H9 (cell line): ENCODE measurements at regions not wholly inside any gene's neighbourhood (a gene's known extent, or its start where the extent isn't known, plus 50 kb on each side); places are given as distances from the start of the nearest gene placed in this dataset.

Experiments
- DNase-seq: peaks from one replicate; pipeline ENCODE4 v3.0.0-alpha.2; 2017
- H2AFZ ChIP-seq: one replicate; pipeline ENCODE4 v1.6.1; 2013; ENCODE audit warnings: mild to moderate bottlenecking, low read length, control low read depth, moderate library complexity
- H2AK5ac ChIP-seq: 2 replicates; pipeline ENCODE4 v1.6.1; 2013; ENCODE audit warnings: low read length, control low read depth, mixed read lengths; ENCODE audit not compliant: insufficient read length
- H2BK120ac ChIP-seq: one replicate; pipeline ENCODE4 v1.6.1; 2013; ENCODE audit warnings: low read depth, mild to moderate bottlenecking, low read length, control low read depth, inconsistent platforms; ENCODE audit not compliant: poor library complexity, severe bottlenecking
- H2BK12ac ChIP-seq: 2 replicates; pipeline ENCODE4 v1.6.1; 2013; ENCODE audit warnings: low read length, control low read depth, mixed read lengths, low read depth; ENCODE audit not compliant: insufficient read length
- H2BK15ac ChIP-seq: 2 replicates; pipeline ENCODE4 v1.6.1; 2013; ENCODE audit warnings: low read depth, low read length, control low read depth
- H2BK20ac ChIP-seq: one replicate; pipeline ENCODE4 v1.6.1; 2013; ENCODE audit warnings: low read depth, mild to moderate bottlenecking, low read length, control low read depth, inconsistent platforms; ENCODE audit not compliant: poor library complexity, severe bottlenecking
- H2BK5ac ChIP-seq: 2 replicates; pipeline ENCODE4 v1.6.1; 2013; ENCODE audit warnings: low read length, control low read depth, mixed read lengths; ENCODE audit not compliant: insufficient read length
- H3K14ac ChIP-seq: 2 replicates; pipeline ENCODE4 v1.6.1; 2013; ENCODE audit warnings: low read length, control low read depth; ENCODE audit not compliant: insufficient read depth
- H3K18ac ChIP-seq: 2 replicates; pipeline ENCODE4 v1.6.1; 2013; ENCODE audit warnings: low read depth, mild to moderate bottlenecking, mixed read lengths, low read length, control low read depth; ENCODE audit not compliant: insufficient read length
- H3K23ac ChIP-seq: 2 replicates; pipeline ENCODE4 v1.6.1; 2013; ENCODE audit warnings: low read length, control low read depth, mixed read lengths, low read depth; ENCODE audit not compliant: insufficient read length
- H3K23me2 ChIP-seq: 2 replicates; pipeline ENCODE4 v1.6.1; 2013; ENCODE audit warnings: low read depth, mild to moderate bottlenecking, mixed read lengths, low read length, control low read depth; ENCODE audit not compliant: insufficient read length, poor library complexity, severe bottlenecking
- H3K27ac ChIP-seq: 2 replicates; pipeline ENCODE4 v1.5.1; 2013; ENCODE audit warnings: low read length, control low read depth, mixed read lengths, low read depth; ENCODE audit not compliant: insufficient read length
- H3K27me3 ChIP-seq: 2 replicates; pipeline ENCODE4 v1.6.1; 2013; ENCODE audit warnings: low read length, control low read depth, inconsistent platforms; ENCODE audit not compliant: insufficient read depth
- H3K4ac ChIP-seq: 2 replicates; pipeline ENCODE4 v1.6.1; 2013; ENCODE audit warnings: low read depth, mild to moderate bottlenecking, control low read depth, inconsistent platforms, low read length, moderate library complexity
- H3K4me1 ChIP-seq: 2 replicates; pipeline ENCODE4 v1.6.1; 2013; ENCODE audit warnings: low read length, control low read depth, inconsistent platforms; ENCODE audit not compliant: insufficient read depth
- H3K4me2 ChIP-seq: 2 replicates; pipeline ENCODE4 v1.6.1; 2013; ENCODE audit warnings: low read length, control low read depth, mixed read lengths; ENCODE audit not compliant: insufficient read length, insufficient read depth
- H3K56ac ChIP-seq: 2 replicates; pipeline ENCODE4 v1.6.1; 2013; ENCODE audit warnings: low read depth, mild to moderate bottlenecking, mixed read lengths, low read length, control low read depth; ENCODE audit not compliant: insufficient read length
- H3K79me1 ChIP-seq: 2 replicates; pipeline ENCODE4 v1.6.1; 2013; ENCODE audit warnings: low read depth, mild to moderate bottlenecking, moderate library complexity, low read length, control low read depth, inconsistent platforms; ENCODE audit not compliant: insufficient read depth, poor library complexity, severe bottlenecking
- H3K79me2 ChIP-seq: 2 replicates; pipeline ENCODE4 v1.6.1; 2013; ENCODE audit warnings: low read length, control low read depth, inconsistent platforms; ENCODE audit not compliant: insufficient read depth
- H3K9ac ChIP-seq: 2 replicates; pipeline ENCODE4 v1.6.1; 2013; ENCODE audit warnings: low read length, control low read depth, mixed read lengths; ENCODE audit not compliant: insufficient read length; ENCODE audit errors: extremely low read depth
- H3K9me3 ChIP-seq: one replicate; pipeline ENCODE4 v1.6.1; 2013; ENCODE audit warnings: low read depth, low read length, inconsistent platforms; ENCODE audit not compliant: control insufficient read depth
- H3T11ph ChIP-seq: one replicate; pipeline ENCODE4 v1.6.1; 2013; ENCODE audit warnings: mild to moderate bottlenecking, low read length, control low read depth, inconsistent platforms
- H4K20me1 ChIP-seq: one replicate; pipeline ENCODE4 v1.6.1; 2013; ENCODE audit not compliant: control insufficient read depth, insufficient read length, insufficient read depth
- H4K5ac ChIP-seq: 2 replicates; pipeline ENCODE4 v1.6.1; 2013; ENCODE audit warnings: low read depth, mild to moderate bottlenecking, mixed read lengths, low read length, control low read depth; ENCODE audit not compliant: insufficient read length
- H4K8ac ChIP-seq: replicated peaks from 2 replicates; pipeline ENCODE4 v1.6.1; 2013; ENCODE audit warnings: low read length, control low read depth, mixed read lengths, low read depth; ENCODE audit not compliant: insufficient read length
- H4K91ac ChIP-seq: 2 replicates; pipeline ENCODE4 v1.6.1; 2013; ENCODE audit warnings: low read depth, mild to moderate bottlenecking, moderate library complexity, mixed read lengths, low read length, control low read depth; ENCODE audit not compliant: insufficient read length
- H3K27ac Mint-ChIP-seq, 3 experiments: 2 replicates in 2 of 3; 3 replicates in 1 of 3; pipeline ENCODE4 v1.8.0; 2020 to 2021; ENCODE audit warnings: mixed read lengths in 3 of 3, mild to moderate bottlenecking in 1 of 3, moderate library complexity in 1 of 3
- H3K27me3 Mint-ChIP-seq: 2 replicates; pipeline ENCODE4 v1.8.0; 2021; ENCODE audit warnings: low read depth, mild to moderate bottlenecking, moderate library complexity, mixed read lengths
- H3K36me3 Mint-ChIP-seq, 3 experiments: 2 replicates in 2 of 3; 3 replicates in 1 of 3; pipeline ENCODE4 v1.8.0; 2020 to 2021; ENCODE audit warnings: low read depth in 3 of 3, mixed read lengths in 3 of 3; ENCODE audit not compliant: insufficient read depth in 1 of 3
- H3K4me1 Mint-ChIP-seq, 2 experiments: 2 replicates each; pipeline ENCODE4 v1.8.0; 2020; ENCODE audit warnings: mixed read lengths in 2 of 2
- H3K4me3 Mint-ChIP-seq, 2 experiments: 2 replicates in 1 of 2; 3 replicates in 1 of 2; pipeline ENCODE4 v1.8.0; 2020 to 2021; ENCODE audit warnings: mild to moderate bottlenecking in 2 of 2, mixed read lengths in 2 of 2, moderate library complexity in 1 of 2
- H3K9me3 Mint-ChIP-seq, 2 experiments: 2 replicates in 1 of 2; 3 replicates in 1 of 2; pipeline ENCODE4 v1.8.0; 2020; ENCODE audit warnings: mild to moderate bottlenecking in 2 of 2, mixed read lengths in 2 of 2, moderate library complexity in 1 of 2
- CTCF ChIP-seq: fragments of 200-600 bp; sonication (generic); conservative IDR thresholded peaks from 3 replicates; pipeline ENCODE4 v1.8.0; 2021; ENCODE audit warnings: antibody characterized with exemption, mild to moderate bottlenecking
- WGBS: extraction: QIAGEN DNeasy Blood & Tissue Kit; methylation state at CpG from one replicate; pipeline ENCODE4 v1.1.7; 2013; ENCODE audit warnings: missing lambda C conversion rate, low lambda C conversion rate, mixed read lengths; ENCODE audit not compliant: insufficient read length; ENCODE audit errors: extremely low coverage; 5-methylcytosine and 5-hydroxymethylcytosine counted together

GRCh38 chr17:36736201-36737156 is 135.1 kb downstream of the MRM1 start:
- H3K4me3 Mint-ChIP-seq = no peak overlapping the region
- no peaks in the 10 kb centered on the region for H3K79me1 ChIP-seq
- no peak overlapping the region for H2BK12ac ChIP-seq
- H3K4me2 ChIP-seq = no peak overlapping the region
- DNase-seq = peak; percentile 32
- no peaks in the 10 kb centered on the region for H3K36me3 Mint-ChIP-seq
- H3K56ac ChIP-seq = no peak overlapping the region
- H3K14ac ChIP-seq = no peak overlapping the region
- no peak overlapping the region for H3K4ac ChIP-seq
- no peak overlapping the region for H3K27ac ChIP-seq
- H2BK120ac ChIP-seq = no peak overlapping the region
- H2BK5ac ChIP-seq = no peak overlapping the region
- H3K79me2 ChIP-seq = no peaks in the 10 kb centered on the region
- no peaks in the 10 kb centered on the region for H3K27me3 ChIP-seq
- H3K9me3 Mint-ChIP-seq = no peaks in the 10 kb centered on the region; a peak in 2 of 5 replicates
- H2AK5ac ChIP-seq = no peak overlapping the region
- H3K9ac ChIP-seq = no peak overlapping the region
- no peak overlapping the region for H3K18ac ChIP-seq
- H3T11ph ChIP-seq = no peak overlapping the region
- H2AFZ ChIP-seq = no peak overlapping the region
- no peak overlapping the region for H4K8ac ChIP-seq
- H3K4me1 ChIP-seq = peaks cover 7% of the 10 kb centered on the region; the same call in 1 of the 2 replicates
- no peak overlapping the region for H3K23ac ChIP-seq
- WGBS = no CpG with 5 or more reads among the region's 15 CpGs
- H2BK20ac ChIP-seq = no peak overlapping the region
- H3K27me3 Mint-ChIP-seq = peaks cover 11% of the 10 kb centered on the region
- H4K91ac ChIP-seq = no peak overlapping the region
- no peaks in the 10 kb centered on the region for H3K23me2 ChIP-seq
- no peak overlapping the region for H2BK15ac ChIP-seq
- no peaks in the 10 kb centered on the region for H4K20me1 ChIP-seq
- H3K4me1 Mint-ChIP-seq = peaks cover 31 to 36% of the 10 kb centered on the region in 2 experiments
- H3K9me3 ChIP-seq = no peaks in the 10 kb centered on the region
- no peak overlapping the region for H4K5ac ChIP-seq
- TF ChIP-seq CTCF = no peak
- H3K27ac Mint-ChIP-seq = peak overlapping the region in 2 of 3 experiments; percentile 26 to 34; a peak in 3 of 7 replicates
